A673 (cell line): ENCODE measurements at regions not wholly inside any gene's neighbourhood (a gene's known extent, or its start where the extent isn't known, plus 50 kb on each side); places are given as distances from the start of the nearest gene placed in this dataset.
A peak's percentile ranks its signal among the peaks of the same experiment; 100 is the strongest.

Experiments
- BruUV-seq: library from RNA; stranded (reverse); fragments of 400-500 nt; replicated peaks from 2 replicates; lab custom pipeline; 2021; lab: Mats Ljungman, UMichigan
- CTCF ChIA-PET: fragments of 300-600 bp; sonication (Branson Sonifier 250); formaldehyde crosslinking; loops from one replicate; lab custom pipeline; 2022; ENCODE audit warnings: antibody characterized with exemption; lab: Charles Lee
- POLR2A ChIA-PET: fragments of 300-600 bp; sonication (Branson Sonifier 250); formaldehyde crosslinking; loops from one replicate; lab custom pipeline; 2022; ENCODE audit warnings: antibody characterized with exemption; ENCODE audit not compliant: low non-redundant PET; lab: Charles Lee
- DNase-seq: peaks from one replicate; pipeline ENCODE4 v3.0.0-alpha.2; 2015; ENCODE audit warnings: low spot score
- H3K27ac ChIP-seq: fragments of 200-600 bp; sonication (generic); 2 replicates; pipeline ENCODE4 v1.5.1; 2016; ENCODE audit warnings: mixed run types, low read depth, mild to moderate bottlenecking, mixed read lengths, antibody characterized with exemption, low read length; ENCODE audit not compliant: poor library complexity, severe bottlenecking
- H3K27me3 ChIP-seq: fragments of 200-600 bp; sonication (generic); replicated peaks from 2 replicates; pipeline ENCODE4 v1.6.1; 2017; ENCODE audit warnings: mixed run types, low read depth, mild to moderate bottlenecking, mixed read lengths, antibody characterized with exemption, low read length; ENCODE audit not compliant: insufficient read depth, poor library complexity
- H3K36me3 ChIP-seq: fragments of 200-600 bp; sonication (generic); 2 replicates; pipeline ENCODE4 v1.6.1; 2016; ENCODE audit warnings: mixed run types, mild to moderate bottlenecking, mixed read lengths, antibody characterized with exemption, low read length; ENCODE audit not compliant: insufficient read depth, poor library complexity, severe bottlenecking
- H3K4me1 ChIP-seq: fragments of 200-600 bp; sonication (generic); 2 replicates; pipeline ENCODE4 v1.6.1; 2017; ENCODE audit warnings: mixed run types, mild to moderate bottlenecking, mixed read lengths, antibody characterized with exemption, low read length; ENCODE audit not compliant: insufficient read depth, poor library complexity, severe bottlenecking
- H3K4me3 ChIP-seq: fragments of 200-600 bp; sonication (generic); 2 replicates; pipeline ENCODE4 v1.5.1; 2016; ENCODE audit warnings: low read depth, mixed run types, mild to moderate bottlenecking, mixed read lengths, low read length; ENCODE audit not compliant: poor library complexity, severe bottlenecking
- H3K9me3 ChIP-seq: fragments of 200-600 bp; sonication (generic); 2 replicates; pipeline ENCODE4 v1.6.1; 2016; ENCODE audit warnings: mixed run types, low read depth, mild to moderate bottlenecking, mixed read lengths, antibody characterized with exemption, low read length; ENCODE audit not compliant: poor library complexity, severe bottlenecking
- EZH2 ChIP-seq: fragments of 200-600 bp; sonication (generic); IDR thresholded peaks from 2 replicates; pipeline ENCODE4 v1.6.1; 2017; ENCODE audit warnings: borderline replicate concordance, low read depth, mild to moderate bottlenecking, mixed read lengths, antibody characterized with exemption, low read length; ENCODE audit not compliant: poor library complexity, severe bottlenecking
- intact Hi-C: fragments of 100-400 bp; cut with micrococcal nuclease; formaldehyde crosslinking; loops from one replicate; pipeline ENCODE4 v1.10.0; 2022; ENCODE audit not compliant: unreplicated experiment
- TF ChIP-seq, protein P1 (sequence below): fragments of 300-800, 200-600 bp; sonication (generic); conservative IDR thresholded peaks from 2 replicates; pipeline ENCODE4 v1.5.1; 2017; ENCODE audit warnings: low read depth, mild to moderate bottlenecking, antibody characterized with exemption, low read length, moderate library complexity, mixed read lengths

- Histone ChIP-seq H3K4me3 (no peak overlapping the region), H3K27me3 (no peaks in the 10 kb centered on the region), H3K9me3 (peaks cover 6% of the 10 kb centered on the region), H3K36me3 (no peaks in the 10 kb centered on the region), H3K27ac (no peak overlapping the region), H3K4me1 (peaks cover 10% of the 10 kb centered on the region)
- TF ChIP-seq, protein P1, sequence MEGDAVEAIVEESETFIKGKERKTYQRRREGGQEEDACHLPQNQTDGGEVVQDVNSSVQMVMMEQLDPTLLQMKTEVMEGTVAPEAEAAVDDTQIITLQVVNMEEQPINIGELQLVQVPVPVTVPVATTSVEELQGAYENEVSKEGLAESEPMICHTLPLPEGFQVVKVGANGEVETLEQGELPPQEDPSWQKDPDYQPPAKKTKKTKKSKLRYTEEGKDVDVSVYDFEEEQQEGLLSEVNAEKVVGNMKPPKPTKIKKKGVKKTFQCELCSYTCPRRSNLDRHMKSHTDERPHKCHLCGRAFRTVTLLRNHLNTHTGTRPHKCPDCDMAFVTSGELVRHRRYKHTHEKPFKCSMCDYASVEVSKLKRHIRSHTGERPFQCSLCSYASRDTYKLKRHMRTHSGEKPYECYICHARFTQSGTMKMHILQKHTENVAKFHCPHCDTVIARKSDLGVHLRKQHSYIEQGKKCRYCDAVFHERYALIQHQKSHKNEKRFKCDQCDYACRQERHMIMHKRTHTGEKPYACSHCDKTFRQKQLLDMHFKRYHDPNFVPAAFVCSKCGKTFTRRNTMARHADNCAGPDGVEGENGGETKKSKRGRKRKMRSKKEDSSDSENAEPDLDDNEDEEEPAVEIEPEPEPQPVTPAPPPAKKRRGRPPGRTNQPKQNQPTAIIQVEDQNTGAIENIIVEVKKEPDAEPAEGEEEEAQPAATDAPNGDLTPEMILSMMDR: no peak
- no peak for TF ChIP-seq EZH2
- peak; percentile 41 for DNase-seq
- ChIA-PET POLR2A (no interaction called here), CTCF (no interaction called here)
- intact Hi-C loops: no loop called here
- no TSS peak for BruUV-seq
Observed at GRCh38 chr6:121826156-121826810, 390.8 kb downstream of the GJA1 start.

DNA sequence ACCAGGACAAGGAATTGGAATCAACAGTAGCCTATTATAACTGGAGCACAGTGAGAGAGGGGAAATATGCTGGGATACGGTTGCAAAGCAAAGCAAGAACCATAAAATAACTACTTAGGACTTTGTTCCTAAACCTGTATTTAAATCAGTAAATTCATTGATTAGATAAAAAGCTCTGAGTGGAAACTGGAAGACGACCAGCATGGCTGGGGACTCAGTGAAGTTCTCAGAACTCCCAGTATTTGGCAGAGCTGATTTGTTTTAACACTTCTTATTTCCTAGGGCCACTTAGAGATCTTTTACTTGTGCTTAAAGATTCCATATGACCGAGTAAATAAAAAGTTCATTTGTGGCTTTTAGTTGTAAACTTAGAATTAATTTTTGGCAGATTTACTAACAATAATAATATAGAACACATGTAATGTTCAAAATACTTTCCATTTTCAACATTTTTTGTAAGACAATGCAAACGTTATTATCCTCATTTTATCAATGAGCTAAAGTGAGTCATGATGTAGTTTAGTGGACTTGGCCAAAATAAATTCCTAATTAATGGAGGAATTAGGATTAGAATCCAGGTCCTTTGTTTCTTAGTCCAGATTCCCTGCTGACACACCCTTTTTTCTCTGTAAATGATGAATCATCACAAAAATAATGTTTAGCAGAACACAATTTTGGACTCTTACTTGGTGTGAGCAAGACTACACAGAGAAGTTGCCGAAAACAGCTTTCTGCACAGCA lies 392.9 kb downstream of the GJA1 start:
- intact Hi-C loops: no loop called here
- ChIA-PET POLR2A (no interaction called here), CTCF (no interaction called here)
- BruUV-seq: no TSS peak
- Histone ChIP-seq H3K36me3 (no peaks in the 10 kb centered on the region), H3K4me1 (peaks cover 1% of the 10 kb centered on the region), H3K4me3 (no peak overlapping the region), H3K27me3 (no peaks in the 10 kb centered on the region), H3K9me3 (no peaks in the 10 kb centered on the region), H3K27ac (no peak overlapping the region)
- no peak for DNase-seq
- TF ChIP-seq, protein P1: no peak
- no peak for TF ChIP-seq EZH2

DNA sequence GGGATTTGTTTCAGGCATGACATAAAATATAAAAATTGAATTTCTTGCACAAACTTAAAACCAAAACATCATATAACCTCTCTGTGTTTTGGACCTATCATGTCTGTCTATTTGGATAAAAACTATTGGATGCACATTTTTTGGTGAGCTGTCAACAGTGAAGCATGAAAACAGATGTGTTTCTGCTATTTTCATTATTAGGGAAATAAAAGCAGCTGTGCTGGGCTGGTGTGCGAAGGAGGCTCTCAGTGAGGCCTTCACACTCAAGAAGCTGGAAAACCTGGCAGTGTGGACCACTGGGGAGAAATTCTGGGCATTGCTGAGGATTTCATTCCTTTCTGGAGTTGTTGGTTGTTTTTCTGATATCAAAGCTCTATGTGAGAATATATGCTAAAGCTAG lies 395.3 kb downstream of the GJA1 start:
- DNase-seq: no peak
- Histone ChIP-seq H3K4me1 (no peaks in the 10 kb centered on the region), H3K36me3 (no peaks in the 10 kb centered on the region), H3K4me3 (no peak overlapping the region), H3K27me3 (no peaks in the 10 kb centered on the region), H3K27ac (no peak overlapping the region), H3K9me3 (no peaks in the 10 kb centered on the region)
- no TSS peak for BruUV-seq
- CTCF ChIA-PET: no interaction called here
- intact Hi-C loops: no loop called here
- no peak for TF ChIP-seq EZH2
- TF ChIP-seq, protein P1: no peak
- POLR2A ChIA-PET: no interaction called here
